IMR-90 (cell line): ENCODE measurements at regions not wholly inside any gene's neighbourhood (a gene's known extent, or its start where the extent isn't known, plus 50 kb on each side); places are given as distances from the start of the nearest gene placed in this dataset.

Experiments used
- BHLHE40 ChIP-seq: fragments of 150-350 bp; IDR thresholded peaks from 2 replicates; pipeline ENCODE4 v1.6.1; 2016; ENCODE audit warnings: mild to moderate bottlenecking, low read depth, low read length
- CHD1 ChIP-seq: IDR thresholded peaks from 2 replicates; pipeline ENCODE4 v1.6.1; 2012; ENCODE audit warnings: low read depth, low read length, improper control_type of control experiment
- MAZ ChIP-seq: IDR thresholded peaks from 2 replicates; pipeline ENCODE4 v1.6.1; 2012; ENCODE audit warnings: low read depth, mild to moderate bottlenecking, low read length, improper control_type of control experiment, moderate library complexity, borderline replicate concordance
- NFE2L2 ChIP-seq: fragments of 150-350 bp; IDR thresholded peaks from 2 replicates; pipeline ENCODE4 v1.6.1; 2016; ENCODE audit warnings: low read depth, mild to moderate bottlenecking, low read length
- POLR2A ChIP-seq: IDR thresholded peaks from 2 replicates; pipeline ENCODE4 v1.6.1; 2012; ENCODE audit warnings: mild to moderate bottlenecking, low read depth, low read length
- RAD21 ChIP-seq: IDR thresholded peaks from 2 replicates; pipeline ENCODE4 v1.6.1; 2012; ENCODE audit warnings: low read length, improper control_type of control experiment
- TF ChIP-seq, protein P1 (sequence below): conservative IDR thresholded peaks from 2 replicates; pipeline ENCODE4 v1.5.1; 2012; ENCODE audit warnings: mild to moderate bottlenecking, low read depth, low read length, improper control_type of control experiment
- TF ChIP-seq, protein P2 (sequence below): fragments of 150-350 bp; IDR thresholded peaks from 2 replicates; pipeline ENCODE4 v1.6.1; 2016; ENCODE audit warnings: low read depth, mild to moderate bottlenecking, low read length, moderate library complexity, borderline replicate concordance

DNA sequence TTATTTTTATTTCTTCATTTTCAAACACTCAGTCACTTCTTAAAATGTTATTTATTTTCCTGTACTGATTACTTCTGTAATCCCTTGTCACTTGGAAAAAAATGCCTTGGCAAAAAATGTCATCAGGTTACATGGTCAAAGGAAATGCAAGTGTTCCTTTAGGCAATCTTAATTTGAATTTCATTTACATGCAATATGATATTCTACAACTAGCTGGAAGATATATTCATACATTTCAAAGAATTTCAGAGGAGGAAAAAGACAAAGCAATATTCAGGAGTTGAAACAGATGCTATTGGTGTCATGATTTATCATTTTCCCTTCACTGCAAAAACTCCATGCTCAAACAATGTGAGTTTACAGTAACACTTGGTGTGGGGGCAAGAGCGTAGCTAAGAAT, 1316.6 kb downstream of the FSTL5 start:
- no peak for TF ChIP-seq POLR2A
- TF ChIP-seq, protein P1, sequence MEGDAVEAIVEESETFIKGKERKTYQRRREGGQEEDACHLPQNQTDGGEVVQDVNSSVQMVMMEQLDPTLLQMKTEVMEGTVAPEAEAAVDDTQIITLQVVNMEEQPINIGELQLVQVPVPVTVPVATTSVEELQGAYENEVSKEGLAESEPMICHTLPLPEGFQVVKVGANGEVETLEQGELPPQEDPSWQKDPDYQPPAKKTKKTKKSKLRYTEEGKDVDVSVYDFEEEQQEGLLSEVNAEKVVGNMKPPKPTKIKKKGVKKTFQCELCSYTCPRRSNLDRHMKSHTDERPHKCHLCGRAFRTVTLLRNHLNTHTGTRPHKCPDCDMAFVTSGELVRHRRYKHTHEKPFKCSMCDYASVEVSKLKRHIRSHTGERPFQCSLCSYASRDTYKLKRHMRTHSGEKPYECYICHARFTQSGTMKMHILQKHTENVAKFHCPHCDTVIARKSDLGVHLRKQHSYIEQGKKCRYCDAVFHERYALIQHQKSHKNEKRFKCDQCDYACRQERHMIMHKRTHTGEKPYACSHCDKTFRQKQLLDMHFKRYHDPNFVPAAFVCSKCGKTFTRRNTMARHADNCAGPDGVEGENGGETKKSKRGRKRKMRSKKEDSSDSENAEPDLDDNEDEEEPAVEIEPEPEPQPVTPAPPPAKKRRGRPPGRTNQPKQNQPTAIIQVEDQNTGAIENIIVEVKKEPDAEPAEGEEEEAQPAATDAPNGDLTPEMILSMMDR: no peak
- no peak for TF ChIP-seq NFE2L2
- TF ChIP-seq RAD21: no peak
- no peak for TF ChIP-seq MAZ
- no peak for TF ChIP-seq CHD1
- TF ChIP-seq, protein P2, sequence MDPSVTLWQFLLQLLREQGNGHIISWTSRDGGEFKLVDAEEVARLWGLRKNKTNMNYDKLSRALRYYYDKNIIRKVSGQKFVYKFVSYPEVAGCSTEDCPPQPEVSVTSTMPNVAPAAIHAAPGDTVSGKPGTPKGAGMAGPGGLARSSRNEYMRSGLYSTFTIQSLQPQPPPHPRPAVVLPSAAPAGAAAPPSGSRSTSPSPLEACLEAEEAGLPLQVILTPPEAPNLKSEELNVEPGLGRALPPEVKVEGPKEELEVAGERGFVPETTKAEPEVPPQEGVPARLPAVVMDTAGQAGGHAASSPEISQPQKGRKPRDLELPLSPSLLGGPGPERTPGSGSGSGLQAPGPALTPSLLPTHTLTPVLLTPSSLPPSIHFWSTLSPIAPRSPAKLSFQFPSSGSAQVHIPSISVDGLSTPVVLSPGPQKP: no peak
- no peak for TF ChIP-seq BHLHE40
